Common myeloid progenitor, CD34-positive (primary cell): ENCODE measurements at regions not wholly inside any gene's neighbourhood (a gene's known extent, or its start where the extent isn't known, plus 50 kb on each side); places are given as distances from the start of the nearest gene placed in this dataset.

ENCODE experiments used
- CTCF ChIA-PET: fragments of 350-600 bp; sonication (Branson Sonifier 250); formaldehyde crosslinking; loops from one replicate; lab custom pipeline; 2021; ENCODE audit warnings: antibody characterized with exemption; lab: Charles Lee
- POLR2A ChIA-PET: fragments of 350-600 bp; sonication (Branson Sonifier 250); formaldehyde crosslinking; loops from one replicate; lab custom pipeline; 2021; ENCODE audit warnings: antibody characterized with exemption; lab: Charles Lee
- DNase-seq, 3 donors: peaks; one replicate each; pipeline versions ENCODE4 v3.0.0 to v3.0.0-alpha.2; 2013
- H3K27ac ChIP-seq, 2 experiments: 1 replicate in 1 of 2; 2 replicates in 1 of 2; pipeline ENCODE4 v1.7.0; 2013; ENCODE audit warnings: inconsistent platforms in 2 of 2, low read length in 2 of 2, mild to moderate bottlenecking in 2 of 2, low read depth in 1 of 2, moderate library complexity in 1 of 2; ENCODE audit not compliant: severe bottlenecking in 2 of 2, insufficient read depth in 1 of 2, poor library complexity in 1 of 2
- H3K27me3 ChIP-seq, 5 experiments: replicated peaks in 2 of 5; 1 replicate in 3 of 5; 2 replicates in 2 of 5; pipeline versions ENCODE4 v1.6.1 to v1.7.0; 2013; ENCODE audit warnings: low read length in 4 of 5, mild to moderate bottlenecking in 2 of 5, moderate library complexity in 2 of 5, inconsistent platforms in 1 of 5; ENCODE audit not compliant: insufficient read depth in 5 of 5, control insufficient read depth in 4 of 5
- H3K36me3 ChIP-seq, 4 experiments: 1 replicate in 2 of 4; 2 replicates in 2 of 4; pipeline versions ENCODE4 v1.6.1 to v1.7.0; 2013; ENCODE audit warnings: low read length in 3 of 4, control low read depth in 1 of 4, mild to moderate bottlenecking in 1 of 4; ENCODE audit not compliant: control insufficient read depth in 4 of 4, insufficient read depth in 4 of 4
- H3K4me1 ChIP-seq, 4 experiments: 1 replicate in 3 of 4; 2 replicates in 1 of 4; pipeline versions ENCODE4 v1.6.1 to v1.7.1; 2013; ENCODE audit warnings: low read length in 3 of 4, mild to moderate bottlenecking in 3 of 4, control low read depth in 1 of 4, inconsistent platforms in 1 of 4, moderate library complexity in 1 of 4; ENCODE audit not compliant: control insufficient read depth in 4 of 4, insufficient read depth in 4 of 4; ENCODE audit errors: control extremely low read depth in 1 of 4
- H3K4me3 ChIP-seq, 7 experiments: 1 replicate in 4 of 7; 2 replicates in 3 of 7; pipeline versions ENCODE4 v1.5.1 to v1.7.0; 2013; ENCODE audit warnings: mild to moderate bottlenecking in 7 of 7, low read length in 6 of 7, moderate library complexity in 6 of 7, inconsistent platforms in 2 of 7, low read depth in 2 of 7, control low read depth in 1 of 7; ENCODE audit not compliant: insufficient read depth in 4 of 7, control insufficient read depth in 1 of 7; ENCODE audit errors: extremely low read depth in 1 of 7
- H3K9me3 ChIP-seq, 5 experiments: 1 replicate in 4 of 5; 2 replicates in 1 of 5; pipeline versions ENCODE4 v1.6.1 to v1.7.1; 2013; ENCODE audit warnings: low read length in 4 of 5, mild to moderate bottlenecking in 2 of 5, inconsistent platforms in 1 of 5, low read depth in 1 of 5, moderate library complexity in 1 of 5; ENCODE audit not compliant: control insufficient read depth in 4 of 5, insufficient read depth in 2 of 5; ENCODE audit errors: control extremely low read depth in 1 of 5
- WGBS: methylation state at CpG from one replicate; pipeline ENCODE4 v1.1.5; 2013; ENCODE audit not compliant: insufficient coverage; 5-methylcytosine and 5-hydroxymethylcytosine counted together

- no peaks in the 10 kb centered on the region for H3K4me1 ChIP-seq
- WGBS: 80% methylated on average over 3 of the region's 3 CpGs
- H3K9me3 ChIP-seq: no peaks in the 10 kb centered on the region
- H3K4me3 ChIP-seq: no peak overlapping the region
- no peak for DNase-seq
- ChIA-PET CTCF (interaction anchor here (1.0 kb wide), 1 partner anchor 44 kb away, joined by 3 read pairs; no protein-coding TSS in a partner anchor), POLR2A (no interaction called here)
- no peak overlapping the region for H3K27ac ChIP-seq
- H3K27me3 ChIP-seq: peaks cover 0 to 4% (median 0%) of the 10 kb centered on the region in 5 experiments
- H3K36me3 ChIP-seq: no peaks in the 10 kb centered on the region
These were observed 66.1 kb upstream of the CHMP2B start for GRCh38 chr3:87161013-87161412.

DNA sequence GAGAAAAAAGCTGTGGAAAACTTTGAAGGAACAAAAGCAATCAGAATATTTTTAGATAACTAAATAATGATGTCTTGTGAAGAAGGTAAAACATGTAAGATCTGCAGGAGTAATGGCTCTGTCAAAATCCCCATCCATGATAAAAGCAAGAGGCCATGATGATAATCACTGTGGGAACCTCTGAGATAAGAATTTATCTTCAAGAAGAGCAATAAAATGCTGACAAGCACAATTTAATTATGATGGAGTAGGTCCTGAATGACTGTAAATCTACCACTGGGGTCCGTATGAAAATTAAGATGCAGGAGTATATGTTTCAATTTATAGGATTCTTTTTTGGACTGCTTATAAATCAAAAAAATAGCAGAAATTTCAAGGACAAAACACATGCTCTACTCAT, 68.3 kb upstream of the CHMP2B start:
- Histone ChIP-seq H3K27ac (no peak overlapping the region), H3K9me3 (no peaks in the 10 kb centered on the region), H3K27me3 (peaks cover 0 to 6% (median 0%) of the 10 kb centered on the region in 5 experiments), H3K36me3 (no peaks in the 10 kb centered on the region), H3K4me3 (no peak overlapping the region), H3K4me1 (no peaks in the 10 kb centered on the region)
- 100% methylated on average over 1 of the region's 1 CpG for WGBS
- ChIA-PET CTCF (no interaction called here), POLR2A (no interaction called here)
- no peak for DNase-seq

DNA sequence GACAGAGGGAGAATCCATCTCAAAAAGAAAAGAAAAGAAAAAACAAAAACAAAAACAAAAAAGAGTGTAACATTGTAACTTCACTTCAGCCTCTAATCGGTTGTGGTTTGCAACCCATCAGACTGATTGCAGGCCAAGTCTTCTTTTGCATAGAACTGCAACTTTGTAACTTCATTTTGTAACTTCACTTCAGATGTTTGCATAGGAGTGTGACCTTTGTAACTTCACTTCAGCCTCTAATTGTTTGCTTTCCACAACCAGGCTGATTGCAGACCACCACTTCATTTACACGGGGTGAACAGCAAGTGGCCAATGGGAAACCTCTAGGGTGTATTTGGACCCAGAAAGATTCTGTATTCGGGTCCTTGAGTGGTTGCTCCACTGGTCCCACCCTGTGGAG, 79.1 kb upstream of the CHMP2B start:
- Histone ChIP-seq H3K9me3 (peaks cover 0 to 10% (median 0%) of the 10 kb centered on the region in 5 experiments), H3K4me3 (no peak overlapping the region), H3K36me3 (no peaks in the 10 kb centered on the region), H3K27ac (no peak overlapping the region), H3K4me1 (no peaks in the 10 kb centered on the region), H3K27me3 (no peaks in the 10 kb centered on the region)
- ChIA-PET POLR2A (no interaction called here), CTCF (no interaction called here)
- WGBS: 100% methylated on average over 3 of the region's 3 CpGs
- DNase-seq: no peak

GRCh38 chr3:87147562-87147961, 79.5 kb upstream of the CHMP2B start:
- no peaks in the 10 kb centered on the region for H3K27me3 ChIP-seq
- CTCF ChIA-PET: no interaction called here

GRCh38 chr3:87145553-87145952, 81.6 kb upstream of the CHMP2B start:
- Histone ChIP-seq H3K27ac (no peak overlapping the region), H3K4me1 (no peaks in the 10 kb centered on the region), H3K36me3 (peaks cover 0 to 11% (median under 1%) of the 10 kb centered on the region in 4 experiments), H3K27me3 (no peaks in the 10 kb centered on the region), H3K4me3 (no peak overlapping the region), H3K9me3 (peaks cover 1 to 26% (median 10%) of the 10 kb centered on the region in 5 experiments)
- peak; percentile 8 to 22 (median 13) for DNase-seq
- POLR2A ChIA-PET: no interaction called here
- CTCF ChIA-PET: interaction anchor here (1.4 kb wide), 1 partner anchor 13 kb away, joined by 3 read pairs; no protein-coding TSS in a partner anchor
- 70% methylated on average over 5 of the region's 6 CpGs for WGBS

More at GRCh38 chr3:87147562-87147961, 79.5 kb upstream of the CHMP2B start:
- POLR2A ChIA-PET: no interaction called here
- Histone ChIP-seq H3K4me1 (no peaks in the 10 kb centered on the region), H3K27ac (no peak overlapping the region), H3K36me3 (no peaks in the 10 kb centered on the region), H3K9me3 (peaks cover 0 to 10% (median 0%) of the 10 kb centered on the region in 5 experiments), H3K4me3 (no peak overlapping the region)
- DNase-seq: no peak
- 100% methylated on average over 4 of the region's 8 CpGs for WGBS

DNA sequence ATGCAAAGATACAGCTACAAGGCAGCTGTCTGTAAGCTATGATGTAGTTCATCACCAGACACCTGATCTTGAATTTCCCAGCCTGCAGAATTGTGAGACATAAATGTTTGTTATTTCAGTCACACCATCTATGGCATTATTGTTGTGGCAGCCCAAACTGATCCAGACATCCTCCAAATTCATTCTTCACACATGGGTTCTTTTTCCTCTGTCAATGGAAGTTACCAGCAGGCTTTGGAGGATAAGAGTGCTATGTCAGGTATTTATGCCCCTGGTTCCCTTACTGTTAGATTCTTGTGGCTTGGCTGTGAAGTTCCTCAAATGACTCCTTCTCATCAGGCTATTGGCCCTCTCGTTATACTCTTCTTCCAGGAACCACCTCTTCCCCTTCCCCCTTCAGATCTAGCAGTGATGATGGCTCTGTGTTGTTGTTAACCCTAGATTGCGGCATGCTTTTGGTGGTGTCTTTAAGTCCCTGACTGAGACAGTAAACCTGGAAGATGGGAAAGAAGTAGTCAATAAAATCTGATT, 91.0 kb upstream of the CHMP2B start:
- Histone ChIP-seq H3K27me3 (no peaks in the 10 kb centered on the region), H3K4me3 (no peak overlapping the region), H3K36me3 (peaks cover 0 to 9% (median under 1%) of the 10 kb centered on the region in 4 experiments), H3K4me1 (no peaks in the 10 kb centered on the region), H3K27ac (no peak overlapping the region), H3K9me3 (peaks cover 2 to 18% (median 7%) of the 10 kb centered on the region in 5 experiments)
- WGBS: no CpG with 5 or more reads among the region's 2 CpGs
- DNase-seq: no peak
- CTCF ChIA-PET: no interaction called here
- POLR2A ChIA-PET: no interaction called here

DNA sequence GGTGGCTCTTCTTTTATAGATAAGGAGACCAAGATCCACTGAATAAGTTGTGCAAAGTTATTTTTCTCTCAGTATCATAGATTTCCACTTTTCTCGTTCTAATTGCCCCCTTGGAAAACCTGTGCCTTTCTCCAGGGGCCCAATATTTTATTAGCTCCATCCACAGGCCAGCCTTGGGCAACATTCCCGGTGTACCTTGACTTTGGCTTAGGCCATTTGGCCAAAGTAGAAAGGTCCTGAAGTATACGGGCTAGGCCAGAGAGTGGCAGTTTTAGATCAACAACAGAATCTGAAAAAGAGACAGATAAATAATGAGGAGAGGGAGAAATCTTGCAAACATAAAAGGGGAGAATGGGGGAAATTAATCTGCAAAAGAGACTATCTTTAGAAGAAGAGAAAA, 91.7 kb upstream of the CHMP2B start:
- Histone ChIP-seq H3K27ac (no peak overlapping the region), H3K36me3 (peaks cover 0 to 2% (median 0%) of the 10 kb centered on the region in 4 experiments), H3K4me3 (no peak overlapping the region), H3K4me1 (no peaks in the 10 kb centered on the region), H3K9me3 (peaks cover under 1 to 11% (median 2%) of the 10 kb centered on the region in 5 experiments), H3K27me3 (no peaks in the 10 kb centered on the region)
- no peak for DNase-seq
- ChIA-PET POLR2A (no interaction called here), CTCF (no interaction called here)
- 100% methylated on average over 2 of the region's 3 CpGs for WGBS
